SKM-1 treated with dmso at 0.1 percent for 144 hours (cell line): ENCODE measurements at regions not wholly inside any gene's neighbourhood (a gene's known extent, or its start where the extent isn't known, plus 50 kb on each side); places are given as distances from the start of the nearest gene placed in this dataset.

Experiments used
- DNase-seq: peaks from one replicate; lab custom pipeline; 2025; ENCODE audit not compliant: unreplicated experiment; lab: John Stamatoyannopoulos, UW

DNA sequence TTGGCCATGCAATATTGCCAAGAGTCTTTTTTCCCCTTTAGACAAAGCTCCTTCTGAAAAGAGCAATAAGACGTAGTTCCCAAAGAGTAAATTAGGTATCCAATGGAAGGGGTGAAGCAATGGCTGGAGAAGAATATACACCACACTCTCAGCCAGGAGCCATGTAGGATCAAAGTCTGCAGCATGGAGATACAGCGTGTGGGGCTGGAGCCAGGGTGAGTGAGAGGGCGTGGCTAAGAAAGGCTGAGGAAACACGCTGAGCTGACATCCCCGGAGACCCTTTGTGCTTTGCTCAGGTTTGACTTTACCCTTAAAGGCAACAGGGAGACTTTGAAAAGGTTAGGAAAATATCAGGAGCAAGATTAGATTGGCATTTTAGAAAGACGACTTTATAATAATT lies 87.1 kb upstream of the ELL2 start:
- DNase-seq, result no peak

DNA sequence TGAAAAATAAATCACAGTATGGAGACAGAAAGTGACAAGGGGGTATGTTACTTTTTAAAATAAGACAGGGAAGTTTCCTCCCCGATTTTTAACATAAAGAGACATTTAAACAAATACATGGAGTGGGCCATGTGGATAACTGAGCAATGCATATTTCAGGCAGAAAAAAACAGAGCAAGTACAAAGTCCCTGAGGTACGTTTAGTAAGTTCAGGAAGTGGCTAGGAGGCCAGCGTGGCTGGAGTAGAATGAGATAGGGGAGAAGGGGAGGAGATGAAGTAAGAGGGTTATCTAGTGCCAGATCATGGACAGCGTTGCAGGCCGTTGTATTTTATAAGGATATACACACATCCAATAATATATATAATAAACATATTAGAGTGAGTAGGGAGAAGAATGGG lies 84.2 kb upstream of the ELL2 start:
- DNase-seq, result no peak

DNA sequence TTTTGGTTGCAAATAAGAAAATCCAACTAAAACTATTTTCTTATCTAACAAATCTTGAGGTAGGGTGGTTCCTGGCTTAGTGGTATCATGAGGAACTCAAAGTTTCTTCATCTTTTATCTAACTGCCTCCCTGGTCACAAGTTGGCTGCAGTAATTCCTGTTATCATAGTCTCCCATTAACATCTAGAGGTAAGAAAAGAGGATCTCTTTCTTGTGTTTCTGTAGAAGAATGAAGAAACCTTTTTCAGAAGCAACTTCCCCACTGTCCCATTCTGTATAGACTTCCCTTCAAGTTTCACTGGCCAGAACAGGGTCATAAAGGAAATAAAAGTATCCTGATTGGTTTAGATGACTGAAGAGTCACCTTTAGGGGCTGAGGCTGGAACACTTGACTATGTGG lies 81.8 kb upstream of the ELL2 start:
- peak; percentile 82 for DNase-seq

DNA sequence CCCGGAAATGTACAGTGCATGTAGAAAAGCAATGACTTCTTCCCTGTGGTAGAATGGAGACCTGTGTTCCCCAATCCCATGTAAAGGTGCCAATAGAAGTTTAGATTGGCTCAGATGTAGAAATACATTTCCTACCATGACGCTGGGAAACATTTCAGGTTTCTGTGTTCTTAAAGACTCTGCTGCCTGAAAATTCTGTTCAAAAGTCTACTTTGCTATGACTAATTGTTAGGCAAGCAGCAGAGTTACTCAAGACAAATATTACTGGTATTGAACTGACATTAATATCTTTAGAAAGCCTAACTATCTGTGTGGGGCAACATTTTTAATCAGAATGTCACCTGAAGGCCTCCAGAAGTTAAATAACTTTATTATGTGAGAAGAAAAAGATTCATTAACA lies 75.5 kb upstream of the ELL2 start:
- DNase-seq, result no peak

DNA sequence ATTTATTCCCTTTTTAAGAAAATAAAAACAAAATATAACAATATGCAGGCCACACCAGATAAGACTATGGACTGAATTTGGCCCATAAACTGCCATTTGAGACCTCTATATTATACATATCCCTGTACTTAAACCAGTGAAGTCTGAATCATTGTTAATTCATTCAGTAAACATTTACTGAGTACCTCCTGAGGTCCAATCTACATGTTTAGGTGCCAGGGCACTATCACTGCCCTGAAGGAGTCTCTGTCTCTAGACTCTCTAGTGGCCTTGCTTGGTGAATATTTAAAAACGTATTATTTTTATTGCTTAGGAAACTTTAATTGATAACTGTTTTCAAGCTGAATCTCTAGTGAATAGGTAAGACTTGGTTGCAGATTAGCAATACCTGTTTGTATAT lies 74.7 kb upstream of the ELL2 start:
- no peak for DNase-seq

DNA sequence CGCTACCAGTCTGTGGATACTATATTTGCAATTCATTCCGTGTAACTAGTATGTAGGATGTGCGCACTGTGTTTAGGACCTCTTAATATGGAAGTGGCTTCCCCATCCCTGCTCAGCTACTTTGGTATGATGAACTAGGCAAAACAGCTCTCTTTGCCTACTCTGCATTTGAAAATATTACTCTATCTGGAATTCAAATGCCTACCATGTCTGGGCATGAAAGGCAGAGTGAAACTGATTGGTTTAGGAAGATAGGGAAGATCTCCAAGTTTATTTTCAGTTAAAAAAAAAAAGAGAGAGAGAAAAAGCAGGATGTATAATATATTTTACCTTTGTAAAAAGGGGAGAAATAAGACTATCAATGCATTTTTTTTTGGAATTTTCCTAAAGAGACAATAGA lies 74.1 kb upstream of the ELL2 start:
- DNase-seq, result no peak

DNA sequence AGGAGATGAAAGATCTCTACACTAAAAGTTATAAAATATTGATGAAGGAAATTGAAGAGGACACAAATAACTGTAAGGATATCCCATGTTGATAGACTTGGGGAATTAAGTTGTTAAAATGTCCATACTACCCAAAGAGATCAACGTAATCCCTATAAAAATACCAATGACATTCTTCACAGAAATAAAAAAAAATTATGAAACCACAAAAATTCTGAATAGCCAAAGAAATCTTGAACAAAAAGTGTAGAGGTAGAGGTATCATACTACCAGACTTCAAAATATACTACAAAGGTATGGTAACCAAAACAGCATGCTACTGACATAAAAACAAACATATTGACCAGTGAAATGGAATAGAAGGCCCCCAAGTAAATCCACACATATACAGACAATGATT lies 71.5 kb upstream of the ELL2 start:
- no peak for DNase-seq

DNA sequence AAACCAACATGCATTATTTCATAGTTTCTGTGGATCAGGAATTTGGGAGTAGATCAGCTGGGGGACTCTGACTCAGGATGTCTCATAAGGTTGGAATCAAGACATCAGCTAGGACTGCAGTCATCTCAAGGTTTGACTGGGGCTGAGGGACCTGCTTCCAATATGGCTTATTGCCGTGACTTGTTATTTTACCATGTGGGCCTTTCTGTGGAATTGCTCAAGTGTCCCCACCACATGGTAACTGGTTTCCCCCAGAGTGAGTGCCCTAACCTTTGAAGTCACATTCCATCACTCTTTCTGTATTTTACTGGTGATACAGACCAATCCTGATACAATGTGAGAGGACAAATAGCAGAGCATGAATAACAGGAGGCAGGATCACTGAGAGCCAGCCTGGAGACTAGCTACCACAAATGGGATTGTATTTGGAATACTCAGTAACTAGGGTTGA lies 70.2 kb upstream of the ELL2 start:
- no peak for DNase-seq

DNA sequence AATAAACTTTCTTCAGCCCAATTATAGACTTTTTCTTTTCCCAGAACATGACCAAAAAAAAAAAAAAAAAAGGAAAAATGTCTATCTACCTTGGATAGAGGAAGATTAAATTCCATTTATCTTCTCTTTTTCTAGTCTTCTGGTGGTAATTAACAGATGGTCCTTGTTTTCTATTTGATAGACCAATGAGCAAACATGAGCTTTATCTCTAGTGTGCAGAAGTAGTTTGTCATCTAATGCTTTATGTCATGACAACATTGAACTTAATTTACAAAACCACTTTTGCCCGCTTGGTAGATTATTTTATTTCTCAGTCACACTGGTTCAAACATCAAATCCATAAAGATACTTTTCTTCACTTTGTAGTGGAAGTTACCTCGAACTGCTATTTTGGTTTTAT lies 69.5 kb upstream of the ELL2 start:
- DNase-seq, result no peak

DNA sequence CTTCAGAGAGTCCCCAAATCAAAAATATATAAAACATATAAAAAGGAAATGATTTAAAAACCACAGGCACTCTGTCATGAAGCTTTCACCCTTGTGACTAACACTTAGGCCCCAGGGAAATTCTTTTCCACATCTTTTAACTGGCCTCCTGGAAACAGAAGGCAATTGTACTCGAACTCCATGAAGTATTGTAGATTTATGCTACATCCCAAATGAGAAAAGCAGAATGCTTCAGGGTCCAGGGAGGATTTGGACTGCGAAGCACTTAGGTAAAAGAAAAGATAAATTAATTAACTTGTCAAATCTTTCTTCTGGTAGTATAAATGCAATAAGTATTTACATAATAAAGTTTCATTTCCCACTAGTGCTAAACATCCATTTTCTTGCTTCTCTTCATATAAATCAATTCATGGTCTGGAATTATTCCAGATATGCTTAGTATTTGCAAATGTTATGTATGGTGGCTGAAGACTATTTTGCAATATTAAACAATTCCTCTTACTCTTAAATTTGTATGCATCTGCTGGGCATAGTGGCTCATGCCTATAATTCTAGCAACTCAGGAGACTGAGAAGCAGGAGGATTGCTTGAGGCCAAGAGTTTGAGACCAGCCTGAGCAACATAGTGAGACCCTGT lies 64.9 kb upstream of the ELL2 start:
- DNase-seq, result no peak

DNA sequence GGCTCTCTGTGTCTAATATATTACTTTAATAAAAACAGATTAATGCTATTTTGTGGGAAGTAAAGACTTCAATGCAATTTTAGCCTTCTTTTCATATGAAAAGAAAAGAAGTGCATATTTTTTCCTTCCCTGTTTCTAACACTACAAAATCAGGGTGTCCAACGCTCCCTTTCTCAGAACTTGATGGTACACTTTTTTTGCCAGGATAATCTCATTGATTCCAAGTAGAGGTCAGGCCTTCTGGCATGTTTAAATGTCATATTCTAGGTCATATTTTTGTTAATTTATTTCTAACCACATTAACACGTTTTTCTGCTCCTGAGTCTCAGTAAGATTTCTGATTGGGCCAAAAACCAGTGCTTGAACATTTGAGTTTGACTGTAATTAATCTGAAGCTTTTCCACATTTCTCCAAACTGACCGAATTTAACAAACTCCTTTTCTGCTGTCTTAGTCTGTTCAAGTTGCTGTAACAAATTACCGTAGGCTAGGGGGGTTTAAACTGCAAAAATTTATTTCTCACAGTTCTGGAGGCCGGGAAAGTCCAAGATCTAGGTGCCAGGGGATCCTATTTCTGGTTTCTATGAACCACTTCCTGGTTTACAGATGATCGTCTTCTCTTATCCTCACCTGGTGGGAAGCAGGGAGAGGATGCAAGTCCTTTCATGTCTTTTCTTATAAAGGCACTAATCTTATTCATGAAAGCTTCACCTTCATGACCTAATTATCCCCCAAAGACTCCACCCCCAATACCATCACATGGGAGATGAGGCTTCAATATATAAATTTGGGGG lies 63.2 kb upstream of the ELL2 start:
- DNase-seq, result no peak

DNA sequence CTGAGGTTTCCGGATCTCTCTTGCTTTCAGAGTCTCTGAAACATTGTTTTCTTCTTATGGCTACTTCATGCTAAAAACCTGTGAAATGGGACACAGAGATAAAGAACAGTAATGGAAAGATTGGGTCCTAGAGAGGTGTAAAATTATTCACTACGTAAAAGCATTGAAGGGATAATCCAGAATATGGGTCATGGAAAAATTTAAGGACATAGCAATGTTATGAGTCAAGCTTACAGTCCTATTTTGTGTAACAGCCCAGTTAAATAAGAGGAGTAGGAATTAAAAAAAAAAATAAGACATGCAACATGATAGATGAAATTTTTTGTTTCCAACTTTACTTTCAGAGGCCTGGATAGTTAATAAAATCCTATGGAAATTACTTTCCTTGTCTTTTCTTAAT lies 61.9 kb upstream of the ELL2 start:
- no peak for DNase-seq

DNA sequence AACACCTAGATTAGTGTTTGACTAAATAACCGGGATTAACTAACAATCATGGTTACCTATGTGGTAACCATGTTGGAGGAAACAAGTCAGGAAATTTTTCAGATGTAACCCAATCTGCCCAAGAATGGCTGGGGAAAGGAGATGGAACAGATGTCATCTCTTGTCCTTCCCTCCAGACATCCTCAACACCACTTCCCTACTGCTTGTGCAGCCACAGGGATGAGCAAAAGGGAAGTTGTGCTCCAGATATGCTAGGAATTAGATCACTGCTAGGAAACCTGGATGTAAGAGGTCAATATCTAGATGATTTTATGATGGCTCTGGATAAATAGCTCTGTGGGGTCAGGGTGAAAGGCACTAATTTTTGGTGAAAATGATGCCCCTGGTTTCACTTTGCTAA lies 61.3 kb upstream of the ELL2 start:
- DNase-seq, result no peak

DNA sequence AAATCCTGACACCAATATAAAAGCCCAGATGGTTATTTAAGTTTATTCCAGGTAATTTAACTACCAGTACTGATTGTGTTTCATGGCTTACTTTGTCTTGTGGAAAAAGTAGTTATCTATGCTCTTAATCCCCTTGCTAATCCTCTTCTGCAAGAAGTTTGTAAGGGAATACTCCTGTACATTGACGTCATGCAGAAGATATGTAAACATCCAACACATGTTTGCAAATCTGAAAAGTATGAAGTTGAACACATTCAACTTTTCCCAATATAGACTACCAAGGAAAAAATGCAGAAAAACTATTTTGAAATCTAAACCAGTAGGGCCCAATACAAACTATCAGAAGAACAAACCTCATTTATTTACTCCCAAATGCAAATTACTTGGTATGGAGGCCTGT lies 56.3 kb upstream of the ELL2 start:
- no peak for DNase-seq

DNA sequence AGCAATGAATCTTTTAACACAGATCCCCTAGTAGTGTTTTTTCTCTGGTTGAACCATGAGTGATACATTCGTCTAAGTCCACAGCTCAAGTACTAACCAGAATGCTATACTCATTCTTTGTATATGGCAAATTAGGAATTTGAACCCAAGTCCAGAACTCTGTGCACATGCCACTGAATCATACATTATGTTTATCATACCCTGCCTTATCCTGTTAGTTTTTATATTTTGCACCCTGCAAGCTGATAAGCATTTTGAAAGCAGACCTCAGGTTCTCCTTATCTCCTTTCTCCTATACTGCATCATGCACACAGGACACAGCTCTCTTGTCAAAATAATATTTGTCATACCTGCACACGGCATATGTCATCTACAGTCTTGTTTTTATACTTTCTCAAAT lies 54.6 kb upstream of the ELL2 start:
- no peak for DNase-seq

DNA sequence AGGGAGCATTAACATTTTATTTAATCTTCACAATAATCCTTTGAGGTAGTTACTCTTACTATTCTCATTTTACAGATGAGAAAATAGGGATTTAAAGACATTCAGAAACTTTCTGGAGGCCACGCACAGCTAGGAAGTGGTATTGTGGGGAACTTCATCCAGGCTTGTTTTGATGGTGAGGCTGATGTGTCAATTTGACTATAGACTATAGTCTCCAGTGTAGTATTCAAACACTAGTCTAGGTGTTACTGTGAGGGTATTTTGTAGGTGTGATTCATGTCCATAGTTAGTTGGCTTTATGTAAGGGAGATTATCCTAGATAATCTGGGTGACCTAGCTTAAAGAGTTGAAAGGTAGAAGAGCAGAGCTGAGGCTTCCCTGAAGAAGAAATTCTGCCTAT lies 54.1 kb upstream of the ELL2 start:
- DNase-seq, result no peak

DNA sequence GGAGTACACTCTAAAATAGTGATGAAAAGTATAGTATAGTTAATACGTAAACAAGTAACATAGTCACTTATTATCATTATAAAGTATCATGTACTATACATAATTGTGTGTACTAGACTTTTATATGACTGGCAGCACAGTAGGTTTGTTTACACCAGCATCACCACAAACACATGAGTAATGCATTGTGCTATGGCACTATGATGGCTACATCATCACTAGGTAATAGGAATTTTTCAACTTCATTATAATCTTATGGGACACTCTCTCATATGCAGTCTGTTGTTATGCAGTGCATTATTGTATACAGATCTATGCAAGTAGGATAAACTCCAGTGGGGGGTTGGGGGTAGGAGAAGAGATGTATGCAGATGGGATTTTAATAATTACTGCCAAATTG lies 52.7 kb upstream of the ELL2 start:
- no peak for DNase-seq

DNA sequence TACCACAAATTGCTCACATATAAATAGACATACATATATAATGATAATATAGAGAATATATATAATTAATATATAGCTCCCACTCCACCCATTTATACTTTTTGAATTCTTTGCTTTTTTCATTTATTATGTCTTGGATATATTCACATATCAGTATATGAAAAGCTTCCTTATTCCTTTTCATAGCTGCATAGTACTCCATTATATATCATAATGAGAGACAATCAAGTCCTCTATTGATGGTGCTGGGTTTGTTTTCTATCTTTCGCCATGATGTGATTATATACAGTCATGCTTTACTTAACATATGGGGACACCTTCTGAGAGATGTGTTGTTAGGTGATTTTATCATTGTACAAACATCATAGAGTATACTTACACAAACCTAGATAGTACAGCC lies 51.6 kb upstream of the ELL2 start:
- DNase-seq, result no peak

DNA sequence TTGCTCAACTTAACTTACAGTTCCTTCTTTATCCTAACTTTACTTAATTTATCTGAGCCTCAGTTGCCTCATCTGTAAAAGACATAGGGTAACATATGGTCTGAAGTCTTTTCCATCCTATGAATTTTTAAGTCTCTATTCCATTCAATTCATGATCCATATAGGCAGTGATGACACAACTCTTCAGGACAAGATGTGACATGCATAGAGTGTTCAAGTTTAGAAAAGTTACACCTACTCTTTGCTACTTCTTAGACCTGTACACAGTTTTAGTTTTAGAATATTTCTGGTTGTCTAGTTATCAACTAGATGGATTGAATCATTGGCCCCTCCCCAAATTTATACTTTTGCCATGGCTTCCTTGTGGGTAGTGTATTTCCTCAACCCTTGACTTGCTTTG lies 50.7 kb upstream of the ELL2 start:
- no peak for DNase-seq
